ENCODE measurements at regions not wholly inside any gene's neighbourhood (a gene's known extent, or its start where the extent isn't known, plus 50 kb on each side); places are given as distances from the start of the nearest gene placed in this dataset.

- Histone ChIP-seq H3K9me3 (no peaks in the 10 kb centered on the region), H3K4me3 (no peak overlapping the region), H3K27ac (no peak overlapping the region), H3K4me1 (no peaks in the 10 kb centered on the region), H3K36me3 (no peaks in the 10 kb centered on the region), H3K27me3 (peaks cover 0 to 9% (median 0%) of the 10 kb centered on the region in 7 donors)
- DNase-seq = no peak
- no peak for TF ChIP-seq CTCF (IDR thresholded peaks at IDR 0.05)
- 72 to 90% methylated on average over 3 of the region's 3 CpGs for WGBS, 2 donors
- intact Hi-C loops (cut with DNase I) = no loop called here
- no peak for ATAC-seq
Measured at GRCh38 chr7:51455086-51455485, 138.5 kb upstream of the COBL start.

GRCh38 chr7:51452694-51453093 lies 136.1 kb upstream of the COBL start:
- H3K27ac ChIP-seq = no peak overlapping the region
- H3K27me3 ChIP-seq = peaks cover 0 to 24% (median 0%) of the 10 kb centered on the region in 7 donors
- H3K4me1 ChIP-seq = no peaks in the 10 kb centered on the region
- H3K4me3 ChIP-seq = no peak overlapping the region
- TF ChIP-seq CTCF (IDR thresholded peaks at IDR 0.05) = no peak
- intact Hi-C loops (cut with DNase I) = no loop called here
- 83 to 92% methylated on average over 1 of the region's 1 CpG for WGBS, 2 donors
- no peaks in the 10 kb centered on the region for H3K36me3 ChIP-seq
- DNase-seq = no peak
- no peak for ATAC-seq
- no peaks in the 10 kb centered on the region for H3K9me3 ChIP-seq

- DNase-seq (no peak), ATAC-seq (no peak)
- Histone ChIP-seq H3K27ac (no peak overlapping the region), H3K27me3 (peaks cover 0 to 24% (median 0%) of the 10 kb centered on the region in 7 donors), H3K36me3 (no peaks in the 10 kb centered on the region), H3K4me1 (no peaks in the 10 kb centered on the region), H3K4me3 (no peak overlapping the region), H3K9me3 (no peaks in the 10 kb centered on the region)
- TF ChIP-seq CTCF (IDR thresholded peaks at IDR 0.05) = no peak
- WGBS, 2 donors = 62% methylated on average over 10 of the region's 10 CpGs
- intact Hi-C loops (cut with DNase I) = no loop called here
Measured at GRCh38 chr7:51451751-51452476, 135.3 kb upstream of the COBL start.

- WGBS, 2 donors = 83 to 91% methylated on average over 6 of the region's 6 CpGs
- ATAC-seq (no peak), DNase-seq (no peak)
- intact Hi-C loops (cut with DNase I) = no loop called here
- no peak overlapping the region for H3K4me3 ChIP-seq
- no peaks in the 10 kb centered on the region for H3K9me3 ChIP-seq
- H3K27ac ChIP-seq = no peak overlapping the region
- peaks cover 0 to 24% (median 0%) of the 10 kb centered on the region in 7 donors for H3K27me3 ChIP-seq
- TF ChIP-seq CTCF (IDR thresholded peaks at IDR 0.05) = no peak
- no peaks in the 10 kb centered on the region for H3K36me3 ChIP-seq
- no peaks in the 10 kb centered on the region for H3K4me1 ChIP-seq
Measured at GRCh38 chr7:51450541-51450940, 133.9 kb upstream of the COBL start.

Measured in heart right ventricle (tissue), 16 donors.